ENCODE measurements at regions not wholly inside any gene's neighbourhood (a gene's known extent, or its start where the extent isn't known, plus 50 kb on each side); places are given as distances from the start of the nearest gene placed in this dataset.
"Not testable (repeated sequence)": the region's sequence is repeated elsewhere in the genome, so short reads cannot be mapped to it uniquely, and the experiment has no call there.

GRCh38 chr1:30575066-30575465 lies 148.3 kb downstream of the MATN1 start:
- no peak for DNase-seq (ENCODE audit: extremely low read depth in 1 of 2, low read depth in 1 of 2)

- DNase-seq (ENCODE audit: extremely low read depth in 1 of 2, low read depth in 1 of 2) = no peak
Observed at GRCh38 chr1:30572192-30572591, 151.2 kb downstream of the MATN1 start.

GRCh38 chr1:30571380-30571779 lies 152.0 kb downstream of the MATN1 start:
- no peak for DNase-seq (ENCODE audit: extremely low read depth in 1 of 2, low read depth in 1 of 2)

- DNase-seq (ENCODE audit: extremely low read depth in 1 of 2, low read depth in 1 of 2) = no peak
Observed at GRCh38 chr1:30569384-30569783, 154.0 kb downstream of the MATN1 start.

- no peak for DNase-seq (ENCODE audit: extremely low read depth in 1 of 2, low read depth in 1 of 2)
Observed at GRCh38 chr1:30562559-30562958, 160.8 kb downstream of the MATN1 start.

- no peak for DNase-seq (ENCODE audit: extremely low read depth in 1 of 2, low read depth in 1 of 2)
Observed at GRCh38 chr1:30551603-30552002, 171.8 kb downstream of the MATN1 start.

- DNase-seq (ENCODE audit: extremely low read depth in 1 of 2, low read depth in 1 of 2) = no peak
Observed at GRCh38 chr1:30550365-30551220, 172.8 kb downstream of the MATN1 start.

- not testable (repeated sequence) for DNase-seq (ENCODE audit: extremely low read depth in 1 of 2, low read depth in 1 of 2)
Observed at GRCh38 chr1:30549872-30550271, 173.5 kb downstream of the MATN1 start.

- no peak for DNase-seq (ENCODE audit: extremely low read depth in 1 of 2, low read depth in 1 of 2)
Observed at GRCh38 chr1:30548294-30548693, 175.1 kb downstream of the MATN1 start.

GRCh38 chr1:30547326-30547725 lies 176.1 kb downstream of the MATN1 start:
- DNase-seq (ENCODE audit: extremely low read depth in 1 of 2, low read depth in 1 of 2) = not testable (repeated sequence)

GRCh38 chr1:30545365-30545764 lies 178.0 kb downstream of the MATN1 start:
- no peak for DNase-seq (ENCODE audit: extremely low read depth in 1 of 2, low read depth in 1 of 2)

- no peak for DNase-seq (ENCODE audit: extremely low read depth in 1 of 2, low read depth in 1 of 2)
Observed at GRCh38 chr1:30541721-30542485, 181.5 kb downstream of the MATN1 start.

GRCh38 chr1:30540611-30541192 lies 182.7 kb downstream of the MATN1 start:
- DNase-seq (ENCODE audit: extremely low read depth in 1 of 2, low read depth in 1 of 2) = no peak

- no peak for DNase-seq (ENCODE audit: extremely low read depth in 1 of 2, low read depth in 1 of 2)
Observed at GRCh38 chr1:30539884-30540283, 183.5 kb downstream of the MATN1 start.

GRCh38 chr1:30538993-30539867 lies 184.2 kb downstream of the MATN1 start:
- no peak for DNase-seq (ENCODE audit: extremely low read depth in 1 of 2, low read depth in 1 of 2)

- DNase-seq (ENCODE audit: extremely low read depth in 1 of 2, low read depth in 1 of 2) = no peak
Observed at GRCh38 chr1:30538226-30538992, 185.0 kb downstream of the MATN1 start.

- no peak for DNase-seq (ENCODE audit: extremely low read depth in 1 of 2, low read depth in 1 of 2)
Observed at GRCh38 chr1:30537279-30537678, 186.1 kb downstream of the MATN1 start.

- DNase-seq (ENCODE audit: extremely low read depth in 1 of 2, low read depth in 1 of 2) = no peak
Observed at GRCh38 chr1:30536530-30536929, 186.9 kb downstream of the MATN1 start.

- DNase-seq (ENCODE audit: extremely low read depth in 1 of 2, low read depth in 1 of 2) = no peak
Observed at GRCh38 chr1:30535595-30536325, 187.6 kb downstream of the MATN1 start.
